Heart left ventricle (tissue), 13 donors: ENCODE measurements at regions not wholly inside any gene's neighbourhood (a gene's known extent, or its start where the extent isn't known, plus 50 kb on each side); places are given as distances from the start of the nearest gene placed in this dataset.

Experiments
- POLR2A ChIP-seq, 2 donors: fragments of 450-650 bp; IDR thresholded peaks; one replicate each; pipeline ENCODE4 v1.6.1; 2017; ENCODE audit warnings: antibody characterized with exemption in 2 of 2, mild to moderate bottlenecking in 2 of 2, moderate library complexity in 2 of 2
- TF ChIP-seq, protein P1 (sequence below), 12 donors: fragments of 200-600 bp; sonication (generic) in 4 of 12; IDR thresholded peaks; one replicate each; pipeline versions ENCODE4 v1.5.0 to v1.8.0; 2018 to 2022; ENCODE audit warnings: antibody characterized with exemption in 12 of 12, mild to moderate bottlenecking in 5 of 12
- donor health status: ischemic (EF 13 %, LVEDD 7.1; RV severe dilation, severe dysfunction).
- donor health status: DM: no; HTN: yes; CAD: no.
- donor health status: DM: no; HTN: no; CAD: no.
- donor health status: ischemic (EF 25% LVEDD 6.9; RV normal size, moderate dysfunction).
- donor health status: ischemic (EF 25% LVEDD 5.7; RV mildly dilated, moderate dysfunction).
- donor health status: ischemic (EF 35%, LVEDD 5.7; RV mildly dilated, moderate dysfunction).
- donor health status: nonischemic (EF 11% LVEDD 7.7; RV severe dilation, severe dysfunction).
- donor health status: DM: yes; HTN: yes; CAD: no.
- donor health status: PGD.
- donor health status: ischemic (EF 29% LVEDD 5.4; RV normal size, mild dysfunction).
- donor health status: nonischemic (EF 23%, LVEDD 6.1; RV moderate dilation, normal function).

DNA sequence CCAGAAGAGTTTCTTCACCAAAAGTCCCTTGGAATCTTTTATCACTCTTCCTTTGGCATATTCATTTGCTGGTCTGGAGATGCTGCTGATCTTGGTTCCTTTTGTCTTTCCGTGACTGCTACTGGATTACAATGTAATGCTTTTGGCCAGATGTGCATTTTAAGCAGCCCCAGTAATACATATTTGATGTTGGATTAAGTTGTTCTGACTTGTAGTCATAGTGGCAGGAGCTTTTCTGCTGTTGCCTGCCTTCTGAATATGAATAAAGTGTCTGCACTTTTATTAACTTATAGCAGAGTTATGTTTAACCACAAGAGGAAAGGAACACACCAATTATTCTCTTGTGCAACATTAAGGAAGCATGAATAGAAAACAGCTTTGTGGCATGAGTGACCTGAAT, 360.0 kb upstream of the DDI1 start:
- TF ChIP-seq, protein P1, sequence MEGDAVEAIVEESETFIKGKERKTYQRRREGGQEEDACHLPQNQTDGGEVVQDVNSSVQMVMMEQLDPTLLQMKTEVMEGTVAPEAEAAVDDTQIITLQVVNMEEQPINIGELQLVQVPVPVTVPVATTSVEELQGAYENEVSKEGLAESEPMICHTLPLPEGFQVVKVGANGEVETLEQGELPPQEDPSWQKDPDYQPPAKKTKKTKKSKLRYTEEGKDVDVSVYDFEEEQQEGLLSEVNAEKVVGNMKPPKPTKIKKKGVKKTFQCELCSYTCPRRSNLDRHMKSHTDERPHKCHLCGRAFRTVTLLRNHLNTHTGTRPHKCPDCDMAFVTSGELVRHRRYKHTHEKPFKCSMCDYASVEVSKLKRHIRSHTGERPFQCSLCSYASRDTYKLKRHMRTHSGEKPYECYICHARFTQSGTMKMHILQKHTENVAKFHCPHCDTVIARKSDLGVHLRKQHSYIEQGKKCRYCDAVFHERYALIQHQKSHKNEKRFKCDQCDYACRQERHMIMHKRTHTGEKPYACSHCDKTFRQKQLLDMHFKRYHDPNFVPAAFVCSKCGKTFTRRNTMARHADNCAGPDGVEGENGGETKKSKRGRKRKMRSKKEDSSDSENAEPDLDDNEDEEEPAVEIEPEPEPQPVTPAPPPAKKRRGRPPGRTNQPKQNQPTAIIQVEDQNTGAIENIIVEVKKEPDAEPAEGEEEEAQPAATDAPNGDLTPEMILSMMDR (IDR thresholded peaks at IDR 0.05): no peak
- no peak for TF ChIP-seq POLR2A (IDR thresholded peaks at IDR 0.05)
